GM21515 (cell line): ENCODE measurements at regions not wholly inside any gene's neighbourhood (a gene's known extent, or its start where the extent isn't known, plus 50 kb on each side); places are given as distances from the start of the nearest gene placed in this dataset.
"Not testable (repeated sequence)": the region's sequence is repeated elsewhere in the genome, so short reads cannot be mapped to it uniquely, and the experiment has no call there.

Experiments
- ATAC-seq: cut with Tn5 transposase; IDR thresholded peaks from one replicate; pipeline ENCODE4 v1.9.1; 2021; ENCODE audit not compliant: unreplicated experiment

DNA sequence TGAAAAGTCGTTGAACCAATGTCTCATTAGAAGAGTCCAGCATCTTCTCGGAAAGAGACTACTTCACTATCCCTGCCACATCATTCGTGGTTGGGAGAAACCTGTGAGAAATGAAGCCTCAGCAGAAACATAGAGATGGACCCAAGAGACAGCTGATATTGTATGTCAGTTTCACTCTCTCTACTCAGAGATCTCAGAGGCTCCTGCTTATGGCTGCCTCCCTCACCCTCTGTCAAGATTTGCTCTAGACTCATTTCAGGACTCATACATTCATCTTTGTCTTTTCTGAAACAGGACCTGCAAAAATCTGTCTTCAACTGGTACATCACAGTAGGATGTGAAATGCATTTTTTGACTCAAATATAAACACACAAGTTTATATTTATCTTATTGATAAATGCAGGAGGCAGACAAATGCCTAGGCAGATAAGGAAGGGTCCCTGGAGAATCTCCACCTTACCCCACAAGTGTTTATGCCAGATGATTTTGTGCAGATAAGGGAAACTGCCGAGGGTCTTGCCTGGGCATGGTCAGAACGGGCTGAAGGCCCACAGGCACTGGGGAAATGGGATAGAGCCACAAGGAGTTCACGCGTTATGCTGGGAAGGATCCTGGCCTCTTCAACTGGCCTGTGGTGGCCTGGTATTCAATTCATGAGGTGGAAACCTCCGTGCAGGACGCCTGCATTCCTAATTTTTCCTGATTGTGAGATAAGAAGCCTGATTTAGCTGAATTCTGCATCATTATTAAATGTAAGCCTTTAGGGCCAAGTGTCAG, 1834.0 kb upstream of the PCDH20 start:
- no peak for ATAC-seq

DNA sequence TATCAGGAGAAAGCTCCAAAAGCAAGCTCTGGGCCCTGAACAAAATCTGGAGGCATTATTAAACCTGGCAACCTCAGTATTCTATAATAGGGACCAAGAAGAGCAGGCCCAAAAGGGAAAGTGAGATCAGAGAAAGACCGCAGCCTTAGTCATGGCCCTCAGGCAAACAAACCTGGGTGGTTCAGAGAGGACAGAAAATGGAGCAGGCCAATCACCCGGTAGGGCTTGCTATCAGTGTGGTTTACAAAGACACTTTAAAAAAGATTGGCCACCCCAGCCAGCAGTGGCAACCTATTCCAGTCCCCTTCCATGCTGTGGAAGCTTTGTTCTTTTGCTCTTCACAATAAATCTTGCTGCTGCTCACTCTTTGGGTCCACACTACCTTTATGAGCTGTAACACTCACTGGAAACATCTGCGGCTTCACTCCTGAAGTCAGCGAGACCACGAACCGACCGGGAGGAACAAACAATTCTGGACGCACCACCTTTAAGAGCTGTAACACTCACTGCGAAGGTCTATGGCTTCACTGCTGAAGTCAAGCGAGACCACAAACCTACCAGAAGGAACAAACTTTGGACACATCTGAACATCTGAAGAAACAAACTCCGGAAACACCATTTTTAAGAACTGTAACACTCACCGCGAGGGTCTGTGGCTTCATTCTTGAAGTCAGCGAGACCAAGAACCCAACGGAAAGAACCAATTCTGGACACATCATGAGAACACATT, 1821.2 kb upstream of the PCDH20 start:
- not testable (repeated sequence) for ATAC-seq

DNA sequence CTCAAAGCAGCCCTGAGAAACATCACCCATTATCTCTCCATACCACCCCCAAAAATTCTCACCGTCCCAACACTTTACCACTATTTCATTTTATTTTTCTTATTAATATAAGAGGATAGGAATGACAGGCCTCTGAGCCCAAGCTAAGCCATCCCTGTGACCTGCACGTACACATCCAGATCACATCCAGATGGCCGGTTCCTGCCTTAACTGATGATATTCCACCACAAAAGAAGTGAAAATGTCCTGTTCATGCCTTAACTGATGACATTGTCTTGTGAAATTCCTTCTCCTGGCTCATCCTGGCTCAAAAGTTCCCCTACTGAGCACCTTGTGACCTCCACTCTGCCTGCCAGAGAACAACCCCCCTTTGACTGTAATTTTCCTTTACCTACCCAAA, 1802.9 kb upstream of the PCDH20 start:
- not testable (repeated sequence) for ATAC-seq

DNA sequence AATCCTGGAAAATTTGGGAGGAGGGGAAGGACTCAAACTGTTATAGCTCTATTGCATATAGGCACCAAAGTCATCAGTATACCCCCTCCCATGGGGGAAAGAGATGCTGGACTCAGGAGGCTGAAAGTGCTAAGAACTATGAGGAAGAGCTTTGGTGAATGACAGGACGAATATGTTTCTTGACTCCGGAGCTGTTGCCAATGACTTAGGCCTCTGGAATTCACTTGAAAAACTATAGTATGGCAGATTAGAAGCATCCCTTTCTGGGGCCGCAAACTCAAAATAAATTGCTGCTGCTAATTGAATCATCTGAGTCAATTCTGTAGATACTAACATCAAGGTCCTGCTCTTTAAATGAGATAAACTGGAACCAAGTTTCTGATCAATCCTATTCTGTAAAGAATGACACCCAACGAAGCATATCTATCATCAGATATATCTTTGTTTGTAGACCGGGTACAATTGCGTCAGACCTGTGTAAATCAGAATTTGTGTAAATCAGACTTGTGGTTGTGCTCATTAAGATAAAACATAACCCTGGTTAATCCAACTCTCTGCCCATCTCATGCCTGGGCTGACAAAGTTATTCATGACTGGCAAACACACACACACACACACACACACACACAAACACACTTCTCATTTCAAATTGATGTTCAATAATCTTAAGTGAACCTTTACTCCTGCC, 1793.8 kb upstream of the PCDH20 start:
- ATAC-seq = no peak

DNA sequence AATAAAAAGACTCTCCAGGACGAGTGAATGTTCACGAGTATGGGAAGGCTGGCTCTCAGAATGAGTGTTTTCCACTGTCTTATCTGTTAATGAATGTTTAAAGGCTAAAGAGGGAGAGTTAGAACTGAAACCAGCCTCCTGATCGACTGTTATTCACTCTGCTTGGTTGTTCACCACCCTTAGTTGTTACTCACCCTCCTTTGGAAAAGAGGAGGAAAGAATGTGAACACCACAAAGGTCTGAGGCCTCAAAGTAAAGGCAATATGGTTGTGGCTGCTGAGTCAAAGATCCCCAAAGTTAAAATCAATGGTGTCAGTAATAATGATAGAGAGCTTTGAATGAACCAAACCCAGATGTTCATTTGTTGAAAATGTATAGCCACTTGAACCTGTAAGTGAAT, 1793.2 kb upstream of the PCDH20 start:
- no peak for ATAC-seq

DNA sequence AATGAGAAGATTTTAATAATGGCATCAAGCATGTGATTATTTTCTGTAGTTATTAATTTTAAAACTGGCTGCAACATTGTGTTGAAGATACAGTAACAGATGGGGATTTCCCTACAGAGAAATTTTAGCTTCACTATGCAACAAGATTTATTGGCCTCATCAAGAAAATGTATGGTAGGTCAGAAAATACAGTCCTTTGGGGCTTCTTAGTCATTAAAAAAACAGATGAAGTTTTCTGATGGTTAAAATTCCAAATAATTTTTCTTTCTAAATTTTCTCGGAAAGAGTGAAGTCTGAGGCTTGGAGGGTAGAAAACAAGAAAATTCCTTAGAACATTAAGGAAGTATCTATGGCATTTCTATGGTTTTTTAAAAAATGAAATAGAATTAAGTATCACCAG, 1790.8 kb upstream of the PCDH20 start:
- no peak for ATAC-seq

DNA sequence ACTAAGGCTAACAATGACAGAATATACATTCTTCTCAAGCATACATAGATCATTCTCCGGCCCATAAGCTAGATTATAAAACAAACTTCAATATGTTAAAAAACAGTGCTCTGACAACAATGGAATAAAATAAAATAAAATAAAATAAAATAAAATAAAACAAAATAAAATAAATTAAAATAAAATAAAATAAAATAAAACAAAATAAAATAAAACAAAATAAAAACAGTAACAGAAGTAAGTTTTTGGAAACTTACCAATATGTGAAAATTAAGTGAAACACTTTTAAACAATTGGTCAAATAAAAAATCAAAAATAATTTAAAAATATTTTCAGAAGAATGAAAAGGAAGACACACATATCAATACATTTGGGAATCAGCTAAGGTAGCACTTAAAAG, 1785.8 kb upstream of the PCDH20 start:
- no peak for ATAC-seq

DNA sequence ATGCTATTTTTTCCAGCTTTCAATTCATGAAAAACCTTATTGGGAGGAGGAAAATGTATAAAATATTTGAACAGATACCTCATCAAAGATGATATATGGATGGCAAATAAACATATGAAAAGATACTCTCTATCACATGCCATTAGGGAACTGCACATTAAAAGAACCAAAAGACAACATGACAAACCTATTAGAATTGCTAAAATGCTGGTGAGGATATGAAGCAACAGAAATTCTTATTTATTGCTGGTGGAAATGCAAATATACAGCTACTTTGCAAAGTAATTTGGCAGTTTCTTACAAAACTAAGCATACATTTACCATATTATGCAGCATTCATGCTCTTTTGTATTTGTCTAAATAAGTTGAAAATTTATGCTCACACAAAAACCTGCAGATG, 1783.9 kb upstream of the PCDH20 start:
- no peak for ATAC-seq

DNA sequence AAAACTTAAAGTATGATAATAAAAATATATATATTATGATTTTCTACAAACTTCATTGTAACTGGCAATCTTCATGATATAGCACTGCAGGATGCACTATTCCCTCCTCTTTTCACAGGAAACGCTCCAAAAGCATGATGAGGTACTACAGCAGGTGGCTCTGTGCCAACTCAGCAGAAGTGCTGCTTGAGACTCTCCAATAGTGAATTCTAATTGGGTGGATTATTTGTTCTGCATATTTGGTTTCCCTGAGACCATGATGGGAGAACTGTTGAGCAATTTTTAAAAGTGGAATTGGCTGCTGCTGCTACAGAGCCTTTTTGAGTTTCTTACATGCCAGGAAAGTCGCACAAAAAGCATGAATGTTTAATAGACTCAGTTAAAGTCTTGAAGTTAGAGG, 1782.4 kb upstream of the PCDH20 start:
- no peak for ATAC-seq

DNA sequence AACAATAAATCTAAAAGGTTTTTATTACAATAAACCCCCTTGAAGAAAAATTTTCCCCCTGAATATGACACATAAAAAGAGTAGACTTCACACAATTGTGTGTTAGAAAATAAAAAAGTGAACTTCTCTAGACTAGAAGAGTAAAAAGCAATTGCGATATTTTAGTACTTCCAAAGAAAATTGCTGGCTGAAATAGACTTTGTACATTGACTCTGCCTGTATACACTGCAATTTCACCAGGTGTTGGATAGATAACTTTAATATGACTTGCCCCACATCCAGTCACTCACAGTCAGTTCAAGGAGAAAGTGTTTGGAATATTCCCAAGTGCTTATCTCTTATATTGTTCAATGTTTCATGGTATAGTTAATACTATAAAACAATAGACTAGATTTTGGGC, 1780.1 kb upstream of the PCDH20 start:
- ATAC-seq = no peak

DNA sequence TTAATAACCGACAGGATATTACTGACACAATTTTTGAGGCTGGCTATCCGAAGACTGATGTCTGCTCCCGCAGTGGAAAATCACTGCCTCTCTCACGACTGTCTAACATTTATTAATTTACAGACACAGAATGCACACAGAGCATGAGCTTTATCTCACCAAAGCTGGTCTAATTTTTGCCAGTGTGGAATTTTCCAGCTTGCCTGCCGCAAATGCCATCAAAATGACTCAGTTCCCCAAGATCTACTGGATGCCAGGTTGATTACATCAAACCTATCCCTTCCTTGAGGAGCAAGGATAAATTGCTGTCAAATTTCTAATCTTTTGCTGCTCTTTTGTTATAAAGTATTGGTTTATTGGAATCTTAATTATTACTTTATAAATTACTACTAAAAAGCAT, 1775.1 kb upstream of the PCDH20 start:
- no peak for ATAC-seq

DNA sequence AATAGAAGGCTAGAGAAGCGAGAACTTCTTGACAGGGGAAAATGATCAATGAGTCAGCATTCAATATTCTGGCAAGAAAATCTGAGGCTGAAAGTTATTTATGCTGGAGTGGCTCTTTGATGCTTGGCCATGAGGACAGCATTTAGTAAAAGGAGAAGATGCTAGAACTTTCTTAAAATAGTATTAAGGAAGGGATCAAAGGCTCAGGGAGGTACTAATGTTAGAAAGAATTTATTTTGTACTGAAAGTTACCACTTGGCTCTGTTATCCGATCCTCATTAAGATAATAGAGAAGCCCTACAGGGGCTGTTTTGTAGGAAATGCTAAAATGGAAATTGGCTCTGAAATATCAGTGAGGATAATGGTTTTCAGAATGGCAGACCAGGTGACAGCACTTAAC, 1774.6 kb upstream of the PCDH20 start:
- ATAC-seq = no peak

DNA sequence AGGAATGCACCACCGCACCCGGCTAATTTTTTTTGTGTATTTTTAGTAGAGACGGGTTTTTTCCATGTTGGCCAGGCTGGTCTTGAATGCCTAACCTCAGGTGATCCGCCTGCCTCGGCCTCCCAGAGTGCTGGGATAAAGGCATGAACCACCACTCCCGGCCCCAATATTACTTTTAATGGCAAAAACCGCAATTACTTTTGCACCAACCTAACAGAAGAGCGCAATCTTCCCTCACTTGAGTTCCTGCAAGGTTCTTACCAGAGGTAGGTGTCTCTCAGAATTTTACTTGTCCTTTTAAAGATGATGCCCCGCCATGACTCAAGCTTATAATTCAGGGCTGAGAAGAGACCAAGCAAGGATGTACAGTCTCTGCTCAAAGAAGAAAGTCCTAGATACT, 1774.1 kb upstream of the PCDH20 start:
- ATAC-seq = no peak

DNA sequence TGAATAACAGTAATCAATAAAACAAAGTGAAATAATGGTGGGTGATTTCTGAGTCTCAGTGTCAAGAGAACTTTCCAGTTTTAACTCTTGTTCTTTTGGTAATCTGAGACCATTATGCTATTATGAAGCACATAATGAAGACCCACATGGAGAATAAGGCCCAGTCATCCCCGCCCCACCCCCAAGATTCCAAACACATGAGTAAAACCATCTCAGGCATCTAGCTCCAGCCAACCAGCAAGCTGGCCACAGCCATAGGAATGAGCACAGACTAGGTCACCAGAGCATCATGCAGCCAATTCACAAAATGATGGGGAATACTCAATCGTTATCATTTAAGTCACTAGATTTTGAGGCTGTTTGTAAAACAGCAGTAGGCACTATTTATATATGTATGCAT, 1769.0 kb upstream of the PCDH20 start:
- no peak for ATAC-seq

DNA sequence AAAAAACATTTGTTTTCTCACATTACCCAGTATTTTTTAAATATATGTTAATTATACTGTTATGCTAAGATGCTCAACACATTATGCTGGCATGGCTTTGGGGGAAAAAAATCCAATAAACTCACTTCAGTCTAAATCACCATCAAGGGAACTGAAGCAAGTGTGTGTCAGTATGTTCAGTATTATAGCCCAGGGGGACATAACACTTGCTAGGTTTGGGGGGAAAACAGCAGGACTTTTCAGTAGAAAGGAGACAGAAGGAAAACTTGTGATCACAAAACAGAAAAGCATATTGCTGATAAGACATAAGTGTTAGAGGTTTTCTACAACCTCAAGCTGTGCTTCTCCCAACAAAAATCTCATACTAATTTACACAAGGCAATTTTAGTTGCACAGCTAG, 1759.9 kb upstream of the PCDH20 start:
- no peak for ATAC-seq

DNA sequence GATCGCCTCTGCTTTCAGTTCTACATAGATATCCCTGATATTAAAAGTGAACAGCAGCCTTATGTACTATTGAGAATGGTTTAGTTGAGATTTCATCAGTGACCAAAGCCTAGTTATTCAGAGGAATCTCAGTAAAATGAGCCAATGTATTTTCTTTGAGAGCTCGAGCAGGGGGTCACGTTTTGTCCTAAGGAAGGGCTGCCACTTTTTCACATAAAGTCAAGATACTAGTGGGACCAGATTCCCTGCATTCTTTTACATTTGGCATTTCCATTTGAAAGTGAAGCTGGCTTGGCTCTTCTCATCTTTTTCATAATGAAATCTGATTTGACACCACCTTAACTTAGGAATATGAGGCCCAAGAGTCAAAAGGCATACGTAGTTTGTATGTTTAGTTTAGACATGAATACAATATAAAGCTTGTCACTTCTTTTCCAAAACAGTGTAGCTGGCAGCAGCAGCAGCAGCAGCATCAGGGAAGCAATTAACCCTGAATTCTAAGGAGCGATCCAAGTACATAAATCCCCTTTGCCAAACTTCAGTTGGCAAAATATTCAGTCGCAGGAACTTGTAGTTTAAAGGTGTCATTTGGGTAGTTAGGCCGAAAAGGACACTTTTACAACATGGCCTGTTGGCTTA, 1752.2 kb upstream of the PCDH20 start:
- ATAC-seq = no peak

DNA sequence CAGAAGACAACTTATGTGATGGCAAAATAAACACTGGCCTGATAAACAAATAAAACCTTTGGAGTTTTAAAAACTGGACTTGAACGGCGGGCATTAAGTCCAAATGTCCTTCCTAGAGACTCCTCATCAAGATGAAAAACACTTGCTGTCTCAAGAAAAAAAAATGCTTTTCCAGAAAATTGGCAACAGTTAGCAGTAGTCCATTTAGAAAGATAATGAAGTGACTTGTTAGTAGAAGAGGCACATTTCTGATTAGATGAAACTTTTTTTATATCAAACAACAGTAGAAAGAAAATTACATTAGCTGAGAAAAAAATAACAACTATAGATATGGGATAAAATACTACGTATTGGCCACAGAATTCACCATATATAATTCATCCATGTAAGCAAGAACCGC, 1750.7 kb upstream of the PCDH20 start:
- ATAC-seq = no peak

DNA sequence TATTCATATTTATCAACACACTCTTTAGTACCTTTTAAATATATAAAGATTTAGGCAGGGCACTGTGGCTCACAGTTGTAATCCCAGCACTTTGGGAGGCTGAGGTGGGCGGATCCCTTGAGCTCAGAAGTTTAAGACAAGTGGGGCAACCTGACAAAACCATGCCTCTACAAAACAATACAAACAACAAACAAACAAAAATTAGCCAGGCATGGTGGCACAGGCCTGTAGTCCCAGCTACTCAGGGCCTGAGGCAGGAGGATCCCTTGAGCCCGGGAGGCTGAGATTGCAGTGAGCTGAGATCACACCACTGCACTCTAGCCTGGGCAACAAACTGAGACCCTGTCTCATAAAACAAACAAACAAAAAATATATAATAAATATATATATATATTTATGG, 1748.3 kb upstream of the PCDH20 start:
- no peak for ATAC-seq

DNA sequence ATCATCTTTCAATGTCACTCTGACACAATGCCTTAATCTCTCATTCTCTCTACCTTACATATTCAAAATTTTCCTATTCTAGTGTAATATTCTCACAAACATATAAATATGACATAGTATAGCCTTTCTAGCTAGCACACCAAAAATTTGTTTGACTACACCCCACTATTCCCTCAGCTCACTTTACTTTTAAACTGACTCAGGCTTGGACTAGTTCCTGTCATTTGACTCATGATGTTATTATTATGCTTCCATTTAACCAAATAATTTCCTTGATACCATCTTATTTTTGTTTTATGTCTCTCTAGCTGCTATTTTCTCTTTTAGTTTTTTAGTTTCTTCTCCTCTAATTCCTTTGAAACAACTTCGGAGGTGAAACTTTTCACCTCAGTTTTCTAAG, 1745.6 kb upstream of the PCDH20 start:
- no peak for ATAC-seq

DNA sequence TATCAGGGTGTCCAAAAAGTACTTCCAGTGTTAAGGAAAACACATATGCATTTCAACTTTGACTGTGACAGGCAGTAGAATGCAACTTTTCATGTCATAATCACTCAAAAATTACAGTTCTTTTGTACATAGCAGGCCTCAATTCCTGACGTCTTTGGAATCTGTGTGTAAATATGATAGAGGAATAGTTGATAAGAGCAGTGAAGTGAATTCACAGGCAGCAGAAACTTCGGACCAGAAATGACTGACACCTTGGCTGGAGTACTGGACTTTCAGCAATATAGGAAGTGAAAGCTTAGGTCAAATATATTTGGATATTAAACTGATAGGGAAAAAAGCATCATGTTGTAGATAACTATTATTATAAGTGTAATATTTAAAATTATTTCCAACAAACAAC, 1741.2 kb upstream of the PCDH20 start:
- no peak for ATAC-seq

DNA sequence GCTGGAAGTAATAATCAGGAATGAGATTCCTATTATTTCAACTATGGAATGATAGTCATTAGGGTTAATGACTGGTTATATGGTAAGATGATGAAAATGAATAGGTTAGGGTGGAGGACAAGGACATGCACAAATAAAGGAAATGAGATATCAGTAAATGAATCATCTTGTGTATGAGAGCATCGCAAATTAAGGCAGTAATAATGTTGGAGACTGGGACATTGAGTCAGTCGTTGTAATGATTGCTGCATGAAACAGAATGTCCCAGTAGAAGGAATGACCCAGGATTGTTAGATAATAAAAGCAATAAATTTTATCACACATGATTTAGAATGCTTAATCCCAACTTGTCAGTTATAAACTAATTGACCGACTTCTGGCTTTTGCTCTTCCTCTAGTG, 1733.7 kb upstream of the PCDH20 start:
- ATAC-seq = no peak

DNA sequence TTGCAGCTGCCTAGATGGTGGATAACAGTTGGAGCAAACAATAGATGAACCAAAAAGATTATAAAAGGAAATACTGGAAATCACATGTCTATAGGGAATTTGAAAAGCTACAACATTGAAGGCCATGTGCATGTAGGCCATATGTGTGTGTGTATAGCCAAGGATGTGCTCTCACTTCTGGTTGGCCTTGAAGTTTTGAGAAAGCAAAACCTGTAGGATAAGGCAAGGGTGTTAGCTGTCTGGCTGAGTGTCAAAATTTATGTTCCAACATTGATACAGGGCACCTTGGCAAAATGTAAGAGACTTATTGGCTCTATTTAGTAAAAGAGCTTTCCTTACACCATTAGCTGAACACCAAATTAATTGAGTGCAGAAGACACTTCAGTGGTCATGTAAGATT, 1723.6 kb upstream of the PCDH20 start:
- ATAC-seq = no peak
